ENCODE measurements at regions not wholly inside any gene's neighbourhood (a gene's known extent, or its start where the extent isn't known, plus 50 kb on each side); places are given as distances from the start of the nearest gene placed in this dataset.

DNA sequence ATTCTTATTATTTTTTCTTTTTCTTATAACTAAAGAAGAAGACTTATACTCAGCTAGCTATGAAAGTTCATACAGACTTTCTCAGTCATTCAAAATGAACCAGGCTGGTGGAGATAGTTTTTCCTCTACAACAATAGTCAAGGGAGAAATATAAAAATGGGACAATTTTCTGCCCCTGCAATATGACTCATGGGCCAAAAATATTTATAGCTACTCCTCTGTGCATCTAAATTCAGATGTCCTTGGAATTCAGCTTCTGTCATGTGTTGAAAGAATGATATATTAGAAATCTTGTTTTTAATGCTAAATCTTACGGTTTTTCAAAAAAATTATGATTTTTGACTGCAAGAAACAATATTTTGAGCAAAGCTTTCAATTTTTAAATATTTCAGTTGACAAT is 237.2 kb upstream of the SYT10 start:
- no peak for DNase-seq (ENCODE audit: low read depth in 1 of 2, low spot score in 1 of 2)

DNA sequence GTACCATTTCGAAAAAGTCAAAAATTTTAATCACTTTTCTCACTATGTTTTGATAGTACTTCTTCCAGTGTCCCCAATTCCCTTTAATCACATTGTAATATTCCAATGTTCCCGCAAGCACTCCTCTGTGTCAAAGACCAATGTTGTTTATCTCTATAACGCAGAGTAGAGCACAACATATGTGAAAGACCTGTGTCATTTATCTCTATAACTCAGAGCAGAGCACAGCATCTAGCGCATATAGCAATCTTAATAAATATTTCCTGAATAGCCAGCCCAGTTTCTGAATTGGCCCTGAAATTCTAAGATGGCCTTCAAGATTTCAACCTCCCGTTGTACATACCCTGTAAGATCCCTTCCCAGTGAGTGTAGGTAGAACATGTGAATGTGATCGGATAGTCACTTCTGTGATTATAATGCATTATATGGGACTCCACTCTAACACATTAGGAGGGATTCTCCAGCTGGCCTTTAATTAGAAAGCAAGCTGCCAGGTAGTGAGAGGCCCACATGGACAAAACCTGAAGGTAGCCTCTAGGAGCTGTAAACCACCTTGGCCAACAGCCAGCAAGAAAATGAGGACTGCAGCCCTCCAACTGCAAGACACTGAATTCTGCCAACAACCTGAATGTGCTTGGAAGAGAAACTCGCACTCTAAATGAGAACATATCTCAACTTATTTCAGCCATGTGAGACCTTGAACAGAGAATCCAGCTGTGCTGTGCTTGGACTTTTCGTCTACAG is 238.8 kb upstream of the SYT10 start:
- ChIA-PET CTCF (no interaction called here), POLR2A (no interaction called here)
- TF ChIP-seq RNF2 (IDR thresholded peaks at IDR 0.05; ENCODE audit: borderline replicate concordance, low read depth), result no peak
- no peak for TF ChIP-seq ZFP36 (IDR thresholded peaks at IDR 0.05; ENCODE audit: borderline replicate concordance, partially characterized antibody)
- TF ChIP-seq MAFK (IDR thresholded peaks at IDR 0.05; ENCODE audit: partially characterized antibody), result no peak
- no peak for TF ChIP-seq HOXA7 (CRISPR knock-in tag; IDR thresholded peaks at IDR 0.05)
- no peak for TF ChIP-seq KDM1A (IDR thresholded peaks at IDR 0.05; ENCODE audit: low read depth)
- no peak for TF ChIP-seq CTCF (IDR thresholded peaks at IDR 0.05)
- no peak for TF ChIP-seq BHLHE40 (IDR thresholded peaks at IDR 0.05; ENCODE audit: low read depth, low read length)
- no peak for TF ChIP-seq RCOR1 (IDR thresholded peaks at IDR 0.05; ENCODE audit: low read depth, low read length)
- TF ChIP-seq FOSB (CRISPR knock-in tag; IDR thresholded peaks at IDR 0.05), result no peak
- Histone ChIP-seq H3K4me3 (no peak overlapping the region), H3K27ac (no peak overlapping the region), H3K4me2 (no peak overlapping the region), H3K9me3 (no peaks in the 10 kb centered on the region), H3K4me1 (no peaks in the 10 kb centered on the region)
- DNase-seq (ENCODE audit: low read depth in 1 of 2, low spot score in 1 of 2) (no peak), ATAC-seq (no peak), FAIRE-seq (no peak)
- 34% methylated on average over 8 of the region's 8 CpGs for WGBS (ENCODE audit: missing lambda C conversion rate)

More for the DNA sequence above, 237.2 kb upstream of the SYT10 start:
- H3K27ac ChIP-seq, result no peak overlapping the region
- H3K4me3 ChIP-seq, result no peak overlapping the region
- no peak overlapping the region for H3K4me2 ChIP-seq
- H3K4me1 ChIP-seq, result no peaks in the 10 kb centered on the region
- CTCF ChIA-PET, result no interaction called here
- FAIRE-seq, result no peak
- no peaks in the 10 kb centered on the region for H3K9me3 ChIP-seq
- ATAC-seq, result no peak
- POLR2A ChIA-PET, result no interaction called here
- 10% methylated on average over 1 of the region's 1 CpG for WGBS (ENCODE audit: missing lambda C conversion rate)
- TF ChIP-seq MAFK (IDR thresholded peaks at IDR 0.05; ENCODE audit: partially characterized antibody) (no peak), SREBF2 (IDR thresholded peaks at IDR 0.05) (no peak), EP300 (IDR thresholded peaks at IDR 0.05) (no peak), NPAS2 (CRISPR knock-in tag; IDR thresholded peaks at IDR 0.05; ENCODE audit: borderline replicate concordance) (no peak), ZNF302 (CRISPR knock-in tag; IDR thresholded peaks at IDR 0.05) (no peak), SMC3 (IDR thresholded peaks at IDR 0.05) (no peak)
- TF ChIP-seq, protein P1, sequence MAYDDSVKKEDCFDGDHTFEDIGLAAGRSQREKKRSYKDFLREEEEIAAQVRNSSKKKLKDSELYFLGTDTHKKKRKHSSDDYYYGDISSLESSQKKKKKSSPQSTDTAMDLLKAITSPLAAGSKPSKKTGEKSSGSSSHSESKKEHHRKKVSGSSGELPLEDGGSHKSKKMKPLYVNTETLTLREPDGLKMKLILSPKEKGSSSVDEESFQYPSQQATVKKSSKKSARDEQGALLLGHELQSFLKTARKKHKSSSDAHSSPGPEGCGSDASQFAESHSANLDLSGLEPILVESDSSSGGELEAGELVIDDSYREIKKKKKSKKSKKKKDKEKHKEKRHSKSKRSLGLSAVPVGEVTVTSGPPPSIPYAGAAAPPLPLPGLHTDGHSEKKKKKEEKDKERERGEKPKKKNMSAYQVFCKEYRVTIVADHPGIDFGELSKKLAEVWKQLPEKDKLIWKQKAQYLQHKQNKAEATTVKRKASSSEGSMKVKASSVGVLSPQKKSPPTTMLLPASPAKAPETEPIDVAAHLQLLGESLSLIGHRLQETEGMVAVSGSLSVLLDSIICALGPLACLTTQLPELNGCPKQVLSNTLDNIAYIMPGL (CRISPR knock-in tag; IDR thresholded peaks at IDR 0.05; ENCODE audit: borderline replicate concordance), result no peak
- TF ChIP-seq, protein P2, sequence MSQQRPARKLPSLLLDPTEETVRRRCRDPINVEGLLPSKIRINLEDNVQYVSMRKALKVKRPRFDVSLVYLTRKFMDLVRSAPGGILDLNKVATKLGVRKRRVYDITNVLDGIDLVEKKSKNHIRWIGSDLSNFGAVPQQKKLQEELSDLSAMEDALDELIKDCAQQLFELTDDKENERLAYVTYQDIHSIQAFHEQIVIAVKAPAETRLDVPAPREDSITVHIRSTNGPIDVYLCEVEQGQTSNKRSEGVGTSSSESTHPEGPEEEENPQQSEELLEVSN (IDR thresholded peaks at IDR 0.05; ENCODE audit: borderline replicate concordance, low read depth), result no peak

- H3K4me2 ChIP-seq, result no peak overlapping the region
- 0% methylated on average over 1 of the region's 1 CpG for WGBS (ENCODE audit: missing lambda C conversion rate)
- DNase-seq (ENCODE audit: low read depth in 1 of 2, low spot score in 1 of 2) (no peak), FAIRE-seq (no peak), ATAC-seq (no peak)
- H3K4me1 ChIP-seq, result no peaks in the 10 kb centered on the region
- no peak overlapping the region for H3K4me3 ChIP-seq
- H3K27ac ChIP-seq, result no peak overlapping the region
- H3K9me3 ChIP-seq, result no peaks in the 10 kb centered on the region
- ChIA-PET CTCF (no interaction called here), POLR2A (no interaction called here)
- TF ChIP-seq MAFK (IDR thresholded peaks at IDR 0.05; ENCODE audit: partially characterized antibody) (no peak), FOXS1 (CRISPR knock-in tag; IDR thresholded peaks at IDR 0.05) (no peak), HEYL (CRISPR knock-in tag; IDR thresholded peaks at IDR 0.05) (no peak)
- TF ChIP-seq, protein P3, sequence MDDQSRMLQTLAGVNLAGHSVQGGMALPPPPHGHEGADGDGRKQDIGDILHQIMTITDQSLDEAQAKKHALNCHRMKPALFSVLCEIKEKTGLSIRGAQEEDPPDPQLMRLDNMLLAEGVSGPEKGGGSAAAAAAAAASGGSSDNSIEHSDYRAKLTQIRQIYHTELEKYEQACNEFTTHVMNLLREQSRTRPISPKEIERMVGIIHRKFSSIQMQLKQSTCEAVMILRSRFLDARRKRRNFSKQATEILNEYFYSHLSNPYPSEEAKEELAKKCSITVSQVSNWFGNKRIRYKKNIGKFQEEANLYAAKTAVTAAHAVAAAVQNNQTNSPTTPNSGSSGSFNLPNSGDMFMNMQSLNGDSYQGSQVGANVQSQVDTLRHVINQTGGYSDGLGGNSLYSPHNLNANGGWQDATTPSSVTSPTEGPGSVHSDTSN (IDR thresholded peaks at IDR 0.05), result no peak
- TF ChIP-seq, protein P4, sequence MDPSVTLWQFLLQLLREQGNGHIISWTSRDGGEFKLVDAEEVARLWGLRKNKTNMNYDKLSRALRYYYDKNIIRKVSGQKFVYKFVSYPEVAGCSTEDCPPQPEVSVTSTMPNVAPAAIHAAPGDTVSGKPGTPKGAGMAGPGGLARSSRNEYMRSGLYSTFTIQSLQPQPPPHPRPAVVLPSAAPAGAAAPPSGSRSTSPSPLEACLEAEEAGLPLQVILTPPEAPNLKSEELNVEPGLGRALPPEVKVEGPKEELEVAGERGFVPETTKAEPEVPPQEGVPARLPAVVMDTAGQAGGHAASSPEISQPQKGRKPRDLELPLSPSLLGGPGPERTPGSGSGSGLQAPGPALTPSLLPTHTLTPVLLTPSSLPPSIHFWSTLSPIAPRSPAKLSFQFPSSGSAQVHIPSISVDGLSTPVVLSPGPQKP (IDR thresholded peaks at IDR 0.05; ENCODE audit: low read depth, low read length), result no peak
These were observed 250.9 kb upstream of the SYT10 start for GRCh38 chr12:33690562-33690961.
